Activated naive CD4-positive, alpha-beta T cell treated with anti-CD3 and anti-CD28 coated beads for 36 hours (primary cell): ENCODE measurements at regions not wholly inside any gene's neighbourhood (a gene's known extent, or its start where the extent isn't known, plus 50 kb on each side); places are given as distances from the start of the nearest gene placed in this dataset.

Experiments used
- CTCF ChIA-PET: fragments of 350-600 bp; sonication (Branson Sonifier 250); formaldehyde crosslinking; loops from one replicate; lab custom pipeline; 2021; ENCODE audit warnings: antibody characterized with exemption; lab: Charles Lee
- DNase-seq: peaks from one replicate; pipeline ENCODE4 v3.0.0-alpha.2; 2020
- H3K27ac Mint-ChIP-seq: one replicate; pipeline ENCODE4 v1.8.0; 2021; ENCODE audit warnings: mild to moderate bottlenecking, mixed read lengths
- H3K27me3 Mint-ChIP-seq: one replicate; pipeline ENCODE4 v1.8.0; 2021; ENCODE audit warnings: low read depth, mixed read lengths
- H3K36me3 Mint-ChIP-seq: one replicate; pipeline ENCODE4 v1.8.0; 2021; ENCODE audit warnings: low read depth, mixed read lengths
- H3K4me1 Mint-ChIP-seq: one replicate; pipeline ENCODE4 v1.8.0; 2021; ENCODE audit warnings: low read depth, mixed read lengths
- H3K4me3 Mint-ChIP-seq: one replicate; pipeline ENCODE4 v1.8.0; 2021; ENCODE audit warnings: mild to moderate bottlenecking, moderate library complexity, mixed read lengths
- H3K9me3 Mint-ChIP-seq: one replicate; pipeline ENCODE4 v1.8.0; 2021; ENCODE audit warnings: mixed read lengths
- intact Hi-C: fragments of 100-400 bp; cut with micrococcal nuclease; formaldehyde crosslinking; loops from one replicate; pipeline ENCODE4 v1.15.1; 2023

DNA sequence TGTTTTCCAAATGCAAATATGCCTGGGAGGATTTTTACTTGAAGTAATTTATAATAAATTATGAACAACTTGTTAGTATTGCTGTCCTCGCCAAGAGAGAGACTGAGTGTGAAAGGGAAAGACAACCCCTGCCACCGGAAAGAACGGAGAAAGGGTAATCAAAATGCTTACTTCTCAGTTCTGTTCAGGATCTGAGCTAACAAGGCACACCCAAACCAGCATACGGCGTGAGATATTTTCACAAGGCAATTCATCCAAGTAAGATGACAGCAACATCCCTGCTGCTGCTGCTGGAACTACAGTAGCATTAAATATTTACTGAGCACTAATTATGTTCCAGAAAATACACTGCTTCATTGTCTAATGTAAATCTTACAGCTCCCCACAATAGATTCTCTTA is 96.1 kb downstream of the KBTBD8 start:
- peaks cover 11% of the 10 kb centered on the region for H3K4me1 Mint-ChIP-seq
- intact Hi-C loops = no loop called here
- no peaks in the 10 kb centered on the region for H3K27me3 Mint-ChIP-seq
- DNase-seq = no peak
- no peaks in the 10 kb centered on the region for H3K36me3 Mint-ChIP-seq
- H3K27ac Mint-ChIP-seq = no peak overlapping the region
- H3K4me3 Mint-ChIP-seq = no peak overlapping the region
- peaks cover 7% of the 10 kb centered on the region for H3K9me3 Mint-ChIP-seq
- CTCF ChIA-PET = no interaction called here

DNA sequence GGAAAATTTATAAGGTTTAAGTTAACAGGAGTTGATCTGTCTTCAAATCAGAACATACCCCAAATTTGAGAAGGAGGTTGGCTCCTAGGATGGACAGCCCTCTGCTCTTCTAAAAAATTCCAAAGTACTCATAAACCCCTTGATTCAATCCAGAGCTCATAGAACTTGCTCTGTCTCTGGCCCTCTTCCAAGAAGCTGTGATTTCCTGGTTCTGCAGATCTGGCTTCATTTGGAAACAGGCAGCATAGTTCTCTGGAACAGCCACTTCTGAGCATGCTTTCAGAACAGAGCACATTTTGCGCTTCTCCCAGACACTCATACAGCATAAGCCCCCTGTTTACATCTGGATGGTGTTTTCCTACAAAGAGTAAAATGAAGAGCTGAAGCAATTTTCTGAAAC is 96.7 kb downstream of the KBTBD8 start:
- CTCF ChIA-PET = interaction anchor here (0.7 to 0.8 kb wide), 2 partner anchors 27 to 123 kb away, joined by 3 to 4 read pairs; no protein-coding TSS in a partner anchor
- Mint-ChIP-seq H3K36me3 (no peaks in the 10 kb centered on the region), H3K4me3 (no peak overlapping the region), H3K27me3 (no peaks in the 10 kb centered on the region), H3K27ac (no peak overlapping the region), H3K4me1 (peaks cover 10% of the 10 kb centered on the region), H3K9me3 (peaks cover under 1% of the 10 kb centered on the region)
- DNase-seq = no peak
- intact Hi-C loops = no loop called here

GRCh38 chr3:67104388-67104787 is 106.3 kb downstream of the KBTBD8 start:
- intact Hi-C loops = no loop called here
- Mint-ChIP-seq H3K27ac (no peak overlapping the region), H3K4me1 (no peaks in the 10 kb centered on the region), H3K9me3 (peaks cover 4% of the 10 kb centered on the region), H3K4me3 (no peak overlapping the region), H3K27me3 (no peaks in the 10 kb centered on the region), H3K36me3 (no peaks in the 10 kb centered on the region)
- no peak for DNase-seq
- CTCF ChIA-PET = interaction anchor here (1.2 kb wide), 1 partner anchor 10 kb away, joined by 4 read pairs; no protein-coding TSS in a partner anchor

GRCh38 chr3:67106874-67107273 is 108.8 kb downstream of the KBTBD8 start:
- intact Hi-C loops = no loop called here
- Mint-ChIP-seq H3K36me3 (no peaks in the 10 kb centered on the region), H3K4me3 (no peak overlapping the region), H3K4me1 (no peaks in the 10 kb centered on the region), H3K9me3 (peaks cover 1% of the 10 kb centered on the region), H3K27me3 (no peaks in the 10 kb centered on the region), H3K27ac (no peak overlapping the region)
- CTCF ChIA-PET = no interaction called here
- DNase-seq = no peak

- Mint-ChIP-seq H3K36me3 (no peaks in the 10 kb centered on the region), H3K4me1 (peaks cover 4% of the 10 kb centered on the region), H3K4me3 (no peak overlapping the region), H3K9me3 (no peaks in the 10 kb centered on the region), H3K27ac (no peak overlapping the region), H3K27me3 (peaks cover 7% of the 10 kb centered on the region)
- no peak for DNase-seq
- CTCF ChIA-PET = interaction anchor here (0.6 to 3.5 kb wide), 12 partner anchors 9 to 1781 kb away, joined by 3 to 26 read pairs (median 3); no protein-coding TSS in a partner anchor
- intact Hi-C loops = loop anchor here (1.0 to 10.0 kb wide), 4 partner anchors 137 to 1783 kb away; no protein-coding TSS in a partner anchor
Measured at GRCh38 chr3:67109651-67110204, 111.6 kb downstream of the KBTBD8 start.

DNA sequence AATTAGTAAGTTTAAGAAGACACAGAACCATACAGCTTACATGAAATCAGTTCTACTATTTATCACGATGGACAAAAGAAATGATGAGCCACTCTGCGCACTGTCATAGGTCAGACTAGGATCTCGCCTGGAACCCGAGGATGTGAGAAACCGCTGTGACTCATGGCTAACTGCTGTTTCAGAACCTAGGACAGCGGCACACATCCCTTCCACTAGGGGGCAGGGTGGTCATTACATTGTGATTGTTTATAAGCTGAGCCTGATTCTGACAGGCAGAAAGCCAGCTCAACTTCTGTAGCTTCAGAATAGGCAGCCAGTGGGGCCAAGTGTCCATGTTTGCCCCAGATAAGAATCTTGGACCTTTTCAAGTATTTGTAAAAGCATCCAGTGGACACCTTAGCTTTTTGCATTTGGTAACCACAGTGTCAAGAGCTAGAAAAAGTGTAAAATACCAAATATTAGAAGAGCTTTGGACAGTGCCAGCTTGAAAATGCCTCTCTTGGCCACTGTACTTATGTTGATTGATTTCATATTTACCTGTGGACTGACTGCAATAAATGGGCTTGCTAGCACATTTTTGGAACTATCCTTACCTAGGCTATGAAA is 115.8 kb downstream of the KBTBD8 start:
- Mint-ChIP-seq H3K4me1 (peaks cover 4% of the 10 kb centered on the region), H3K4me3 (no peak overlapping the region), H3K36me3 (no peaks in the 10 kb centered on the region), H3K9me3 (no peaks in the 10 kb centered on the region), H3K27ac (no peak overlapping the region), H3K27me3 (peaks cover 24% of the 10 kb centered on the region)
- CTCF ChIA-PET = interaction anchor here (0.6 to 3.6 kb wide), 44 partner anchors 9 to 1780 kb away, joined by 3 to 39 read pairs (median 4); partner anchors contain the start of gene SUCLG2
- intact Hi-C loops = loop anchor here (1.0 to 10.0 kb wide), 9 partner anchors 142 to 1778 kb away; no protein-coding TSS in a partner anchor
- peak; percentile 94 for DNase-seq

DNA sequence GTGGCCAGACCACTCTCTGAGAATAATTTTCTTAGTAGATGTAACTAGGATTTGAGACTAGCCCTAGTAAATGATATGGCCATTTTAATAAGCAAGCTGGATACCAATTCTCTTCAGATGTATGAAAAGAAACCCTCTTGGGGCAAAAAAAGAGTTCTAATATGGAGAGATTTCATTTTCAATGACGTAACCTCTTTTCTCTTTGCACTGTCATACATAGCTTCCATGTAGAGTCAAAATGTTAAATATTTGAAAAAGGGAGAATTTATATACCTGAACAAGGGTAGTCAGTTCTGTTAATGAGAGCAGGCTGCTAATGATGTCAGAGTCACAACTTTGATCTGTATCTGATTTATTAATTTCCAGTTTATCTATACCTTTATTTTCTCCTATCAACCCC is 120.0 kb downstream of the KBTBD8 start:
- no peaks in the 10 kb centered on the region for H3K9me3 Mint-ChIP-seq
- H3K27ac Mint-ChIP-seq = no peak overlapping the region
- CTCF ChIA-PET = interaction anchor here (0.5 to 0.7 kb wide), 2 partner anchors 8 to 1411 kb away, joined by 3 to 5 read pairs; no protein-coding TSS in a partner anchor
- intact Hi-C loops = loop anchor here (10.0 kb wide), 1 partner anchor 1127 kb away; no protein-coding TSS in a partner anchor
- H3K4me3 Mint-ChIP-seq = no peak overlapping the region
- no peaks in the 10 kb centered on the region for H3K36me3 Mint-ChIP-seq
- H3K4me1 Mint-ChIP-seq = peaks cover 4% of the 10 kb centered on the region
- no peak for DNase-seq
- H3K27me3 Mint-ChIP-seq = peaks cover 28% of the 10 kb centered on the region

- Mint-ChIP-seq H3K4me1 (peaks cover 2% of the 10 kb centered on the region), H3K36me3 (no peaks in the 10 kb centered on the region), H3K9me3 (no peaks in the 10 kb centered on the region), H3K27me3 (peaks cover 24% of the 10 kb centered on the region), H3K27ac (no peak overlapping the region), H3K4me3 (no peak overlapping the region)
- no peak for DNase-seq
- CTCF ChIA-PET = interaction anchor here (0.5 kb wide), 1 partner anchor 9 kb away, joined by 5 read pairs; no protein-coding TSS in a partner anchor
- intact Hi-C loops = loop anchor here (10.0 kb wide), 1 partner anchor 1126 kb away; no protein-coding TSS in a partner anchor
Measured at GRCh38 chr3:67118635-67119034, 120.5 kb downstream of the KBTBD8 start.

DNA sequence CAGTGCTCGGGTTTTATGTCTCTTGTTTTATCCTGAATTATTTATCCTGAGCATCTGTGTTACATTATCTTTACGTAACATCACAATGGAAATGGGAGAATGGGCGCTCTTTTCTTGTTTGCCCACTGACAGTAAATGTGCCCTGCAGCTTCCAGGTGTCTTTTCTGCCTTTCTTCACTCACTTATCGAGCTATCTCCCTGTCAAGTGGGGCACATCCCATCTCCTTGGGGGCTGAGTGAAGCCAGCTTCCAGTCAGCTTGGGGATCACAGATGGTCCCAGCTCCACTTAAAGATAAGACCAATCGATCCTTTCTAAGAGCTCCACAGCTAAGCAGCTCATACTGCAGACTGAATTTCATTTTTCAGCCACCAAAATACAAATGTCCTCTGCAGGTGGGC is 125.8 kb downstream of the KBTBD8 start:
- no peaks in the 10 kb centered on the region for H3K36me3 Mint-ChIP-seq
- CTCF ChIA-PET = interaction anchor here (1.0 to 3.1 kb wide), 2 partner anchors 10 to 152 kb away, joined by 3 to 11 read pairs; no protein-coding TSS in a partner anchor
- H3K4me3 Mint-ChIP-seq = no peak overlapping the region
- no peaks in the 10 kb centered on the region for H3K4me1 Mint-ChIP-seq
- H3K9me3 Mint-ChIP-seq = peaks cover 5% of the 10 kb centered on the region
- no peak overlapping the region for H3K27ac Mint-ChIP-seq
- H3K27me3 Mint-ChIP-seq = peaks cover 14% of the 10 kb centered on the region
- intact Hi-C loops = no loop called here
- no peak for DNase-seq

DNA sequence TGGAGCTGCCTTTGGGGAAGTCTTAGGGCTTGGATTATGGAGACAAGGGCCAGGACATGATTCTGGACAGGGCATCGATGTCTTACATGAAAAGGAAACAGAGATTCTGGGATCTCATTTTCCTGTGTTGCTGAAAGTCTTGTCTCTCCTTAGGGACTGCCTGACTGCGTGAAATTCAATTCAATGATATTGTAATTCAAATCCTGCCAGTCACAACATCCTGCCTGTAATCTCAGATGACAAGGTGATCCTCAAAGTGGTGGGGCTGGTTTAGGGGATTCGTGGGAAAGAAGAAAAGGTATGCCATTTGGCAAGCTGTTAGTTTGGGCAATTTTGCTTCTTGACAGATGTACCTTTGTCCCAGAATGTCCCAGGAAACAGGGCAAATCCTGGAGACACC is 129.1 kb downstream of the KBTBD8 start:
- intact Hi-C loops = no loop called here
- Mint-ChIP-seq H3K4me1 (no peaks in the 10 kb centered on the region), H3K27me3 (peaks cover 20% of the 10 kb centered on the region), H3K9me3 (peaks cover 5% of the 10 kb centered on the region), H3K36me3 (no peaks in the 10 kb centered on the region), H3K27ac (no peak overlapping the region), H3K4me3 (no peak overlapping the region)
- CTCF ChIA-PET = interaction anchor here (4.3 kb wide), 1 partner anchor 13 kb away, joined by 18 read pairs; no protein-coding TSS in a partner anchor
- no peak for DNase-seq

GRCh38 chr3:67142432-67142831 is 144.3 kb downstream of the KBTBD8 start:
- intact Hi-C loops = no loop called here
- CTCF ChIA-PET = interaction anchor here (0.8 kb wide), 1 partner anchor 171 kb away, joined by 3 read pairs; no protein-coding TSS in a partner anchor
- DNase-seq = no peak
- no peak overlapping the region for H3K27ac Mint-ChIP-seq
- H3K4me1 Mint-ChIP-seq = no peaks in the 10 kb centered on the region
- peaks cover 27% of the 10 kb centered on the region for H3K9me3 Mint-ChIP-seq
- H3K36me3 Mint-ChIP-seq = peaks cover 2% of the 10 kb centered on the region
- H3K27me3 Mint-ChIP-seq = peaks cover 4% of the 10 kb centered on the region
- no peak overlapping the region for H3K4me3 Mint-ChIP-seq

DNA sequence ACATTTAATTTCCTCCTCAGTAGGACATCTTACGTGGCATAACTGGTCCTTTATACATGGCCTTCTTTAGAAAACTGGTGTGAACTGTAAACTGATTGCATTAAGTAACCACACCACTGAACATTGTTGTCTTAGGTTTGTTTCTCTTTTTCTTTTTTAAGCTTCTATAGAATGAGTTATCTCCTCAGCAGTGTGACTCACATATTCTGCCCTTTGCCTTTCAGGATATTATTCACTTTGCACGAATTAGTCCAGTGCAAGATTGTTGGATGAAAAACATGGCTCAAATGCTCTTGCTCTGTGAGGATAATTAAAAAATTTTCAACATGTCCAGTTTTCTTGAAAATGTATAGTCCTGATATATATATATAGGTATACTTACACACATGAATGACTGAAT is 147.6 kb downstream of the KBTBD8 start:
- DNase-seq = no peak
- CTCF ChIA-PET = interaction anchor here (0.5 kb wide), 1 partner anchor 682 kb away, joined by 3 read pairs; no protein-coding TSS in a partner anchor
- no peak overlapping the region for H3K27ac Mint-ChIP-seq
- H3K4me3 Mint-ChIP-seq = no peak overlapping the region
- H3K4me1 Mint-ChIP-seq = no peaks in the 10 kb centered on the region
- H3K36me3 Mint-ChIP-seq = no peaks in the 10 kb centered on the region
- intact Hi-C loops = no loop called here
- H3K27me3 Mint-ChIP-seq = peaks cover 2% of the 10 kb centered on the region
- H3K9me3 Mint-ChIP-seq = peaks cover 3% of the 10 kb centered on the region
